ENCODE measurements at regions not wholly inside any gene's neighbourhood (a gene's known extent, or its start where the extent isn't known, plus 50 kb on each side); places are given as distances from the start of the nearest gene placed in this dataset.

- no peaks in the 10 kb centered on the region for H4K20me1 ChIP-seq (ENCODE audit: control insufficient read depth, insufficient read depth)
- H3K4me2 ChIP-seq (ENCODE audit: control insufficient read depth, insufficient read depth), result no peak overlapping the region
- CTCF ChIA-PET, result no interaction called here
- no peak overlapping the region for H2AFZ ChIP-seq (ENCODE audit: control insufficient read depth, low read depth, low read length)
- ATAC-seq, result no peak
- no peaks in the 10 kb centered on the region for H3K4me1 ChIP-seq (ENCODE audit: control insufficient read depth, insufficient read depth, low read length)
- intact Hi-C loops (cut with micrococcal nuclease; ENCODE audit: unreplicated experiment) (no loop called here), in situ Hi-C loops (cut with MboI) (no loop called here)
- H3K9ac ChIP-seq (ENCODE audit: control insufficient read depth, insufficient read depth, low read length), result no peak overlapping the region
- no peaks in the 10 kb centered on the region for H3K79me2 ChIP-seq (ENCODE audit: control insufficient read depth, insufficient read depth, low read length)
- H3K27me3 ChIP-seq (replicated peaks in 1 of 2; ENCODE audit: control insufficient read depth in 2 of 2, insufficient read depth in 2 of 2, low read length in 1 of 2), result no peaks in the 10 kb centered on the region; a peak in 1 of 4 replicates
- POLR2A ChIA-PET, result no interaction called here
- SMC1A ChIA-PET (ENCODE audit: uncharacterized antibody, unreplicated experiment), result no interaction called here
- H3K36me3 ChIP-seq (ENCODE audit: control insufficient read depth in 2 of 2, insufficient read depth in 2 of 2, low read length in 1 of 2), result no peaks in the 10 kb centered on the region
- TF ChIP-seq NFIC (IDR thresholded peaks at IDR 0.05; ENCODE audit: low read depth, low read length) (no peak), ASH2L (IDR thresholded peaks at IDR 0.05; ENCODE audit: borderline replicate concordance, low read depth) (no peak), RELA (IDR thresholded peaks at IDR 0.05; ENCODE audit: borderline replicate concordance, partially characterized antibody) (no peak), HDAC2 (IDR thresholded peaks at IDR 0.05) (no peak), KAT2A (conservative IDR thresholded peaks at IDR 0.05; ENCODE audit: control insufficient read depth, low read depth, low read length) (no peak)
- TF ChIP-seq, protein P1, sequence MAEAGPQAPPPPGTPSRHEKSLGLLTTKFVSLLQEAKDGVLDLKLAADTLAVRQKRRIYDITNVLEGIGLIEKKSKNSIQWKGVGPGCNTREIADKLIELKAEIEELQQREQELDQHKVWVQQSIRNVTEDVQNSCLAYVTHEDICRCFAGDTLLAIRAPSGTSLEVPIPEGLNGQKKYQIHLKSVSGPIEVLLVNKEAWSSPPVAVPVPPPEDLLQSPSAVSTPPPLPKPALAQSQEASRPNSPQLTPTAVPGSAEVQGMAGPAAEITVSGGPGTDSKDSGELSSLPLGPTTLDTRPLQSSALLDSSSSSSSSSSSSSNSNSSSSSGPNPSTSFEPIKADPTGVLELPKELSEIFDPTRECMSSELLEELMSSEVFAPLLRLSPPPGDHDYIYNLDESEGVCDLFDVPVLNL (IDR thresholded peaks at IDR 0.05; ENCODE audit: low read depth, low read length), result no peak
- H3K9me3 ChIP-seq (replicated peaks; ENCODE audit: control insufficient read depth, insufficient read depth, low read length), result no peaks in the 10 kb centered on the region
- H3K27ac ChIP-seq (ENCODE audit: control insufficient read depth, insufficient read depth), result no peak overlapping the region
- H3K4me3 ChIP-seq, result no peak overlapping the region
- BruUV-seq (replicated peaks), result no TSS peak
- no peak for DNase-seq (ENCODE audit: low read depth, low spot score)
- RAD21 ChIA-PET (ENCODE audit: unreplicated experiment), result no interaction called here
- FAIRE-seq, result no peak
- WGBS (ENCODE audit: insufficient coverage, insufficient replicate concordance, low lambda C conversion rate, missing lambda C conversion rate), result 44% methylated on average over 5 of the region's 5 CpGs
Measured at GRCh38 chr7:45971661-45972175, 50.6 kb upstream of the IGFBP3 start.

GRCh38 chr7:45971171-45971570 lies 50.1 kb upstream of the IGFBP3 start:
- Histone ChIP-seq H2AFZ (ENCODE audit: control insufficient read depth, low read depth, low read length) (no peak overlapping the region), H3K4me1 (ENCODE audit: control insufficient read depth, insufficient read depth, low read length) (no peaks in the 10 kb centered on the region), H3K36me3 (ENCODE audit: control insufficient read depth in 2 of 2, insufficient read depth in 2 of 2, low read length in 1 of 2) (no peaks in the 10 kb centered on the region), H3K4me3 (no peak overlapping the region), H3K27me3 (replicated peaks in 1 of 2; ENCODE audit: control insufficient read depth in 2 of 2, insufficient read depth in 2 of 2, low read length in 1 of 2) (no peaks in the 10 kb centered on the region; a peak in 1 of 4 replicates), H3K27ac (ENCODE audit: control insufficient read depth, insufficient read depth) (no peak overlapping the region), H3K9ac (ENCODE audit: control insufficient read depth, insufficient read depth, low read length) (no peak overlapping the region), H3K4me2 (ENCODE audit: control insufficient read depth, insufficient read depth) (no peak overlapping the region), H3K9me3 (replicated peaks; ENCODE audit: control insufficient read depth, insufficient read depth, low read length) (no peaks in the 10 kb centered on the region), H4K20me1 (ENCODE audit: control insufficient read depth, insufficient read depth) (no peaks in the 10 kb centered on the region), H3K79me2 (ENCODE audit: control insufficient read depth, insufficient read depth, low read length) (no peaks in the 10 kb centered on the region)
- ChIA-PET POLR2A (interaction anchor here (0.6 kb wide), 1 partner anchor 9 kb away, joined by 3 read pairs; no protein-coding TSS in a partner anchor), CTCF (interaction anchor here (0.9 to 1.0 kb wide), 2 partner anchors 13 to 16 kb away, joined by 3 read pairs; no protein-coding TSS in a partner anchor), RAD21 (ENCODE audit: unreplicated experiment) (no interaction called here), SMC1A (ENCODE audit: uncharacterized antibody, unreplicated experiment) (interaction anchor here (0.7 to 1.2 kb wide), 2 partner anchors 11 to 13 kb away, joined by 3 to 5 read pairs; no protein-coding TSS in a partner anchor)
- intact Hi-C loops (cut with micrococcal nuclease; ENCODE audit: unreplicated experiment) (no loop called here), in situ Hi-C loops (cut with MboI) (no loop called here)
- FAIRE-seq (no peak), DNase-seq (ENCODE audit: low read depth, low spot score) (no peak), ATAC-seq (no peak)
- 0% methylated on average over 5 of the region's 5 CpGs for WGBS (ENCODE audit: insufficient coverage, insufficient replicate concordance, low lambda C conversion rate, missing lambda C conversion rate)
- BruUV-seq (replicated peaks), result no TSS peak
- TF ChIP-seq PML (IDR thresholded peaks at IDR 0.05; ENCODE audit: low read length) (no peak), CEBPB (IDR thresholded peaks at IDR 0.05; ENCODE audit: borderline replicate concordance in 1 of 2, low read depth in 2 of 2, low read length in 2 of 2) (no peak), BRCA1 (IDR thresholded peaks at IDR 0.05; ENCODE audit: low read depth, low read length) (no peak), ASH2L (IDR thresholded peaks at IDR 0.05; ENCODE audit: borderline replicate concordance, low read depth) (no peak)
- TF ChIP-seq, protein P2, sequence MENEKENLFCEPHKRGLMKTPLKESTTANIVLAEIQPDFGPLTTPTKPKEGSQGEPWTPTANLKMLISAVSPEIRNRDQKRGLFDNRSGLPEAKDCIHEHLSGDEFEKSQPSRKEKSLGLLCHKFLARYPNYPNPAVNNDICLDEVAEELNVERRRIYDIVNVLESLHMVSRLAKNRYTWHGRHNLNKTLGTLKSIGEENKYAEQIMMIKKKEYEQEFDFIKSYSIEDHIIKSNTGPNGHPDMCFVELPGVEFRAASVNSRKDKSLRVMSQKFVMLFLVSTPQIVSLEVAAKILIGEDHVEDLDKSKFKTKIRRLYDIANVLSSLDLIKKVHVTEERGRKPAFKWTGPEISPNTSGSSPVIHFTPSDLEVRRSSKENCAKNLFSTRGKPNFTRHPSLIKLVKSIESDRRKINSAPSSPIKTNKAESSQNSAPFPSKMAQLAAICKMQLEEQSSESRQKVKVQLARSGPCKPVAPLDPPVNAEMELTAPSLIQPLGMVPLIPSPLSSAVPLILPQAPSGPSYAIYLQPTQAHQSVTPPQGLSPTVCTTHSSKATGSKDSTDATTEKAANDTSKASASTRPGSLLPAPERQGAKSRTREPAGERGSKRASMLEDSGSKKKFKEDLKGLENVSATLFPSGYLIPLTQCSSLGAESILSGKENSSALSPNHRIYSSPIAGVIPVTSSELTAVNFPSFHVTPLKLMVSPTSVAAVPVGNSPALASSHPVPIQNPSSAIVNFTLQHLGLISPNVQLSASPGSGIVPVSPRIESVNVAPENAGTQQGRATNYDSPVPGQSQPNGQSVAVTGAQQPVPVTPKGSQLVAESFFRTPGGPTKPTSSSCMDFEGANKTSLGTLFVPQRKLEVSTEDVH (IDR thresholded peaks at IDR 0.05; ENCODE audit: low read depth, partially characterized antibody), result no peak
- TF ChIP-seq, protein P3, sequence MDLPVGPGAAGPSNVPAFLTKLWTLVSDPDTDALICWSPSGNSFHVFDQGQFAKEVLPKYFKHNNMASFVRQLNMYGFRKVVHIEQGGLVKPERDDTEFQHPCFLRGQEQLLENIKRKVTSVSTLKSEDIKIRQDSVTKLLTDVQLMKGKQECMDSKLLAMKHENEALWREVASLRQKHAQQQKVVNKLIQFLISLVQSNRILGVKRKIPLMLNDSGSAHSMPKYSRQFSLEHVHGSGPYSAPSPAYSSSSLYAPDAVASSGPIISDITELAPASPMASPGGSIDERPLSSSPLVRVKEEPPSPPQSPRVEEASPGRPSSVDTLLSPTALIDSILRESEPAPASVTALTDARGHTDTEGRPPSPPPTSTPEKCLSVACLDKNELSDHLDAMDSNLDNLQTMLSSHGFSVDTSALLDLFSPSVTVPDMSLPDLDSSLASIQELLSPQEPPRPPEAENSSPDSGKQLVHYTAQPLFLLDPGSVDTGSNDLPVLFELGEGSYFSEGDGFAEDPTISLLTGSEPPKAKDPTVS (IDR thresholded peaks at IDR 0.05; ENCODE audit: low read depth, low read length), result no peak
